Uterus (tissue), 2 donors: ENCODE measurements at regions not wholly inside any gene's neighbourhood (a gene's known extent, or its start where the extent isn't known, plus 50 kb on each side); places are given as distances from the start of the nearest gene placed in this dataset.

Source experiments
- POLR2A ChIP-seq, 2 donors: fragments of 450-650 bp; IDR thresholded peaks; one replicate each; pipeline ENCODE4 v1.6.1; 2016; ENCODE audit warnings: antibody characterized with exemption in 2 of 2, mild to moderate bottlenecking in 1 of 2, moderate library complexity in 1 of 2
- TF ChIP-seq, protein P1 (sequence below), 4 experiments: fragments of 200-600 bp in 2 of 4; fragments of 450-650 bp in 2 of 4; sonication (generic) in 2 of 4; IDR thresholded peaks; one replicate each; pipeline ENCODE4 v1.5.1; 2016 to 2019; ENCODE audit warnings: antibody characterized with exemption in 4 of 4, mild to moderate bottlenecking in 2 of 4, moderate library complexity in 1 of 4

- TF ChIP-seq, protein P1, sequence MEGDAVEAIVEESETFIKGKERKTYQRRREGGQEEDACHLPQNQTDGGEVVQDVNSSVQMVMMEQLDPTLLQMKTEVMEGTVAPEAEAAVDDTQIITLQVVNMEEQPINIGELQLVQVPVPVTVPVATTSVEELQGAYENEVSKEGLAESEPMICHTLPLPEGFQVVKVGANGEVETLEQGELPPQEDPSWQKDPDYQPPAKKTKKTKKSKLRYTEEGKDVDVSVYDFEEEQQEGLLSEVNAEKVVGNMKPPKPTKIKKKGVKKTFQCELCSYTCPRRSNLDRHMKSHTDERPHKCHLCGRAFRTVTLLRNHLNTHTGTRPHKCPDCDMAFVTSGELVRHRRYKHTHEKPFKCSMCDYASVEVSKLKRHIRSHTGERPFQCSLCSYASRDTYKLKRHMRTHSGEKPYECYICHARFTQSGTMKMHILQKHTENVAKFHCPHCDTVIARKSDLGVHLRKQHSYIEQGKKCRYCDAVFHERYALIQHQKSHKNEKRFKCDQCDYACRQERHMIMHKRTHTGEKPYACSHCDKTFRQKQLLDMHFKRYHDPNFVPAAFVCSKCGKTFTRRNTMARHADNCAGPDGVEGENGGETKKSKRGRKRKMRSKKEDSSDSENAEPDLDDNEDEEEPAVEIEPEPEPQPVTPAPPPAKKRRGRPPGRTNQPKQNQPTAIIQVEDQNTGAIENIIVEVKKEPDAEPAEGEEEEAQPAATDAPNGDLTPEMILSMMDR (IDR thresholded peaks at IDR 0.05): no peak
- no peak for TF ChIP-seq POLR2A (IDR thresholded peaks at IDR 0.05)
These were observed 215.3 kb upstream of the GLI3 start for GRCh38 chr7:42452356-42452755.
